ENCODE measurements at regions not wholly inside any gene's neighbourhood (a gene's known extent, or its start where the extent isn't known, plus 50 kb on each side); places are given as distances from the start of the nearest gene placed in this dataset.

- H3K27ac Mint-ChIP-seq (ENCODE audit: unreplicated experiment) = no peak overlapping the region
- H3K36me3 Mint-ChIP-seq (ENCODE audit: low read depth) = no peaks in the 10 kb centered on the region
- H3K4me3 Mint-ChIP-seq (ENCODE audit: unreplicated experiment) = no peak overlapping the region
- H3K4me1 Mint-ChIP-seq (ENCODE audit: low read depth) = no peaks in the 10 kb centered on the region
- no peak for DNase-seq (ENCODE audit: low spot score)
- no peak for TF ChIP-seq CTCF (IDR thresholded peaks at IDR 0.05)
- H3K27me3 Mint-ChIP-seq (ENCODE audit: low read depth) = no peaks in the 10 kb centered on the region
- no peaks in the 10 kb centered on the region for H3K9me3 Mint-ChIP-seq (ENCODE audit: low read depth)
These were observed 832.2 kb downstream of the DTWD2 start for GRCh38 chr5:118156181-118156580.

GRCh38 chr5:118146824-118147223 lies 841.5 kb downstream of the DTWD2 start:
- Mint-ChIP-seq H3K27ac (ENCODE audit: unreplicated experiment) (no peak overlapping the region), H3K27me3 (ENCODE audit: low read depth) (no peaks in the 10 kb centered on the region), H3K4me1 (ENCODE audit: low read depth) (no peaks in the 10 kb centered on the region), H3K4me3 (ENCODE audit: unreplicated experiment) (no peak overlapping the region), H3K9me3 (ENCODE audit: low read depth) (no peaks in the 10 kb centered on the region), H3K36me3 (ENCODE audit: low read depth) (no peaks in the 10 kb centered on the region)
- DNase-seq (ENCODE audit: low spot score) = no peak
- TF ChIP-seq CTCF (IDR thresholded peaks at IDR 0.05) = no peak

GRCh38 chr5:118144540-118144939 lies 843.8 kb downstream of the DTWD2 start:
- no peaks in the 10 kb centered on the region for H3K9me3 Mint-ChIP-seq (ENCODE audit: low read depth)
- H3K27ac Mint-ChIP-seq (ENCODE audit: unreplicated experiment) = no peak overlapping the region
- no peak for TF ChIP-seq CTCF (IDR thresholded peaks at IDR 0.05)
- no peak overlapping the region for H3K4me3 Mint-ChIP-seq (ENCODE audit: unreplicated experiment)
- no peaks in the 10 kb centered on the region for H3K4me1 Mint-ChIP-seq (ENCODE audit: low read depth)
- no peaks in the 10 kb centered on the region for H3K36me3 Mint-ChIP-seq (ENCODE audit: low read depth)
- peaks cover 2% of the 10 kb centered on the region for H3K27me3 Mint-ChIP-seq (ENCODE audit: low read depth)
- no peak for DNase-seq (ENCODE audit: low spot score)

GRCh38 chr5:118139361-118139760 lies 849.0 kb downstream of the DTWD2 start:
- Mint-ChIP-seq H3K27ac (ENCODE audit: unreplicated experiment) (no peak overlapping the region), H3K36me3 (ENCODE audit: low read depth) (no peaks in the 10 kb centered on the region), H3K9me3 (ENCODE audit: low read depth) (no peaks in the 10 kb centered on the region), H3K27me3 (ENCODE audit: low read depth) (peaks cover 2% of the 10 kb centered on the region), H3K4me3 (ENCODE audit: unreplicated experiment) (no peak overlapping the region), H3K4me1 (ENCODE audit: low read depth) (no peaks in the 10 kb centered on the region)
- TF ChIP-seq CTCF (IDR thresholded peaks at IDR 0.05) = no peak
- DNase-seq (ENCODE audit: low spot score) = no peak

- Mint-ChIP-seq H3K4me3 (ENCODE audit: unreplicated experiment) (no peak overlapping the region), H3K36me3 (ENCODE audit: low read depth) (no peaks in the 10 kb centered on the region), H3K4me1 (ENCODE audit: low read depth) (peaks cover 4% of the 10 kb centered on the region), H3K9me3 (ENCODE audit: low read depth) (no peaks in the 10 kb centered on the region), H3K27ac (ENCODE audit: unreplicated experiment) (no peak overlapping the region), H3K27me3 (ENCODE audit: low read depth) (no peaks in the 10 kb centered on the region)
- no peak for DNase-seq (ENCODE audit: low spot score)
- no peak for TF ChIP-seq CTCF (IDR thresholded peaks at IDR 0.05)
These were observed 862.2 kb downstream of the DTWD2 start for GRCh38 chr5:118126159-118126558.
